OCI-LY7 (cell line): ENCODE measurements at regions not wholly inside any gene's neighbourhood (a gene's known extent, or its start where the extent isn't known, plus 50 kb on each side); places are given as distances from the start of the nearest gene placed in this dataset.
A peak's percentile ranks its signal among the peaks of the same experiment; 100 is the strongest.
"Not testable (repeated sequence)": the region's sequence is repeated elsewhere in the genome, so short reads cannot be mapped to it uniquely, and the experiment has no call there.

Experiments used
- BruUV-seq: library from RNA; stranded (reverse); fragments of 400-500 nt; replicated peaks from 2 replicates; lab custom pipeline; 2021; lab: Mats Ljungman, UMichigan
- CTCF ChIA-PET: fragments of 300-600 bp; sonication (Branson Sonifier 250); formaldehyde crosslinking; loops from one replicate; lab custom pipeline; 2022; ENCODE audit warnings: antibody characterized with exemption; ENCODE audit not compliant: unreplicated experiment; lab: Charles Lee
- POLR2A ChIA-PET: fragments of 300-600 bp; sonication (Branson Sonifier 250); formaldehyde crosslinking; loops from one replicate; lab custom pipeline; 2022; ENCODE audit warnings: antibody characterized with exemption; lab: Charles Lee
- DNase-seq: peaks from one replicate; pipeline ENCODE4 v3.0.0-alpha.2; 2015; ENCODE audit warnings: low spot score
- H2AFZ ChIP-seq: fragments of 200-600 bp; sonication (generic), shearing (Covaris generic); 2 replicates; pipeline ENCODE4 v1.6.1; 2014; ENCODE audit warnings: mild to moderate bottlenecking, antibody characterized with exemption, low read length, moderate library complexity
- H3K27ac ChIP-seq: fragments of 200-600 bp; sonication (generic); 2 replicates; pipeline ENCODE4 v1.5.1; 2014; ENCODE audit warnings: mixed run types, low read depth, mild to moderate bottlenecking, moderate library complexity, low read length, inconsistent platforms; ENCODE audit not compliant: poor library complexity, severe bottlenecking
- H3K36me3 ChIP-seq: fragments of 200-600 bp; sonication (generic); 2 replicates; pipeline ENCODE4 v1.6.1; 2014; ENCODE audit warnings: mild to moderate bottlenecking, antibody characterized with exemption, low read length, moderate library complexity, mixed read lengths; ENCODE audit not compliant: insufficient read depth
- H3K4me1 ChIP-seq: fragments of 200-600 bp; sonication (generic); 2 replicates; pipeline ENCODE4 v1.5.1; 2014; ENCODE audit warnings: mild to moderate bottlenecking, low read length; ENCODE audit not compliant: insufficient read depth, poor library complexity, severe bottlenecking
- H3K4me2 ChIP-seq: fragments of 200-600 bp; sonication (generic); 2 replicates; pipeline ENCODE4 v1.6.1; 2014; ENCODE audit warnings: mild to moderate bottlenecking, low read length
- H3K4me3 ChIP-seq: fragments of 200-600 bp; sonication (generic); 2 replicates; pipeline ENCODE4 v1.5.1; 2014; ENCODE audit warnings: mild to moderate bottlenecking, low read depth, low read length; ENCODE audit not compliant: poor library complexity, severe bottlenecking
- H3K79me2 ChIP-seq: fragments of 200-600 bp; sonication (generic); 2 replicates; pipeline ENCODE4 v1.6.1; 2016; ENCODE audit warnings: low read depth, mild to moderate bottlenecking, low read length, moderate library complexity, mixed read lengths; ENCODE audit not compliant: insufficient read depth
- H3K9me2 ChIP-seq: fragments of 200-600 bp; sonication (generic); 2 replicates; pipeline ENCODE4 v1.6.1; 2016; ENCODE audit warnings: mild to moderate bottlenecking, low read length, mixed read lengths; ENCODE audit not compliant: insufficient read depth
- H3K9me3 ChIP-seq: fragments of 200-600 bp; sonication (generic); 2 replicates; pipeline ENCODE4 v1.6.1; 2014; ENCODE audit warnings: mild to moderate bottlenecking, mixed run types, low read length, mixed read lengths
- H4K20me1 ChIP-seq: fragments of 200-600 bp; sonication (generic); 2 replicates; pipeline ENCODE4 v1.6.1; 2014; ENCODE audit warnings: mild to moderate bottlenecking, antibody characterized with exemption, low read length, moderate library complexity, mixed read lengths; ENCODE audit not compliant: insufficient read depth
- CTCF ChIP-seq: fragments of 200-600 bp; sonication (generic); conservative IDR thresholded peaks from 2 replicates; pipeline ENCODE4 v1.5.1; 2014; ENCODE audit warnings: mild to moderate bottlenecking, antibody characterized with exemption, low read length, moderate library complexity, mixed read lengths
- EZH2phosphoT487 ChIP-seq: fragments of 200-600 bp; sonication (generic); IDR thresholded peaks from 2 replicates; pipeline ENCODE4 v1.6.1; 2018; ENCODE audit warnings: low read depth, borderline replicate concordance, mild to moderate bottlenecking, mixed run types, antibody characterized with exemption, low read length, moderate library complexity, mixed read lengths
- intact Hi-C: fragments of 100-400 bp; cut with micrococcal nuclease; formaldehyde crosslinking; loops from one replicate; pipeline ENCODE4 v1.10.0; 2022; ENCODE audit not compliant: unreplicated experiment

GRCh38 chr6:92682516-92683398 lies 736.6 kb downstream of the EPHA7 start:
- ChIA-PET CTCF (no interaction called here), POLR2A (interaction anchor here (0.8 to 1.2 kb wide), 2 partner anchors 10 to 12 kb away, joined by 3 read pairs; no protein-coding TSS in a partner anchor)
- H3K9me3 ChIP-seq: no peaks in the 10 kb centered on the region
- BruUV-seq: no TSS peak
- H3K27ac ChIP-seq: no peak overlapping the region
- H3K4me1 ChIP-seq: peaks cover 33% of the 10 kb centered on the region
- DNase-seq: no peak
- no peaks in the 10 kb centered on the region for H3K79me2 ChIP-seq
- no peaks in the 10 kb centered on the region for H3K9me2 ChIP-seq
- peak overlapping the region; percentile 76 for H2AFZ ChIP-seq
- intact Hi-C loops: no loop called here
- H3K4me2 ChIP-seq: peak overlapping the region; percentile 27; the same call in 1 of the 2 replicates
- H3K36me3 ChIP-seq: no peaks in the 10 kb centered on the region
- no peaks in the 10 kb centered on the region for H4K20me1 ChIP-seq
- no peak for TF ChIP-seq EZH2phosphoT487
- TF ChIP-seq CTCF: no peak
- H3K4me3 ChIP-seq: no peak overlapping the region

- H3K4me1 ChIP-seq: peaks cover 19% of the 10 kb centered on the region
- H3K27ac ChIP-seq: no peak overlapping the region
- H3K9me2 ChIP-seq: no peaks in the 10 kb centered on the region
- no peaks in the 10 kb centered on the region for H3K9me3 ChIP-seq
- ChIA-PET POLR2A (interaction anchor here (1.2 kb wide), 1 partner anchor 10 kb away, joined by 3 read pairs; no protein-coding TSS in a partner anchor), CTCF (no interaction called here)
- no peak for DNase-seq
- no peaks in the 10 kb centered on the region for H4K20me1 ChIP-seq
- no peak overlapping the region for H3K4me2 ChIP-seq
- H3K36me3 ChIP-seq: no peaks in the 10 kb centered on the region
- no peaks in the 10 kb centered on the region for H3K79me2 ChIP-seq
- H2AFZ ChIP-seq: no peak overlapping the region
- H3K4me3 ChIP-seq: no peak overlapping the region
- intact Hi-C loops: no loop called here
- no TSS peak for BruUV-seq
- TF ChIP-seq EZH2phosphoT487: no peak
- TF ChIP-seq CTCF: no peak
Observed at GRCh38 chr6:92681401-92681800, 738.0 kb downstream of the EPHA7 start.

GRCh38 chr6:92671462-92671861 lies 747.9 kb downstream of the EPHA7 start:
- H4K20me1 ChIP-seq, CTCF ChIA-PET, H3K4me2 ChIP-seq, H3K27ac ChIP-seq, H3K79me2 ChIP-seq, H3K4me3 ChIP-seq, intact Hi-C loops, H3K9me2 ChIP-seq, H3K9me3 ChIP-seq, H3K36me3 ChIP-seq, BruUV-seq: not testable (repeated sequence)
- POLR2A ChIA-PET: interaction anchor here (0.9 to 1.0 kb wide), 3 partner anchors 10 to 12 kb away, joined by 3 to 4 read pairs (median 3); no protein-coding TSS in a partner anchor
- peak overlapping the region; percentile 75; the same call in 1 of the 2 replicates for H2AFZ ChIP-seq
- H3K4me1 ChIP-seq: peaks cover 12% of the 10 kb centered on the region
- DNase-seq: peak; percentile 31
